GM18867 (cell line): ENCODE measurements at regions not wholly inside any gene's neighbourhood (a gene's known extent, or its start where the extent isn't known, plus 50 kb on each side); places are given as distances from the start of the nearest gene placed in this dataset.

ENCODE experiments used
- ATAC-seq: cut with Tn5 transposase; IDR thresholded peaks from one replicate; pipeline ENCODE4 v1.9.1; 2021; ENCODE audit warnings: mild to moderate bottlenecking, moderate library complexity; ENCODE audit not compliant: unreplicated experiment

DNA sequence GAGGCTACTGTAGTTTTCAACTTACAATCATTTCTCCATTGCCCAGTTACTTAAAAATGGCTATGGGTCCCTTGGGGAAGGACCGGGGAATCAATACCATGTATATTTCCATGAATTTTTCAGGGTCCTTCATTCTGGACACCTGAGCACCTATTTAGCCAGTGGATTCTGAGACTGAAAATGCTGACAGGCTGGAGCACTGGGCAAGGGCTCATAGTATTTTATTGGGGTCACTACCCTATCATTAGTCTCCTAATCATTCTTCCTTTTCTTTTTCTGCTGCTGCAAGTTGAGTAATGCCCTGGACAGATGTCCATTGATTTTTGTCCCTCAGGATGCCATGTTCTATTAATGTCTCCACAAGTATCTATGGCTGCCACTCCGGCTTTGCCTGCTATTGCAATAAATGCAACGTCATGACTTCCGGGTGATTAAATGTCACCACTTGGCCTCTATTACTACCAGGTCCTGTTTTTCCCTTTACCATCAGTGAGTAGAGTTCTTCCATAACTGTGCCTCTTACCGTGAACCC is 279.3 kb upstream of the FBXL7 start:
- no peak for ATAC-seq

DNA sequence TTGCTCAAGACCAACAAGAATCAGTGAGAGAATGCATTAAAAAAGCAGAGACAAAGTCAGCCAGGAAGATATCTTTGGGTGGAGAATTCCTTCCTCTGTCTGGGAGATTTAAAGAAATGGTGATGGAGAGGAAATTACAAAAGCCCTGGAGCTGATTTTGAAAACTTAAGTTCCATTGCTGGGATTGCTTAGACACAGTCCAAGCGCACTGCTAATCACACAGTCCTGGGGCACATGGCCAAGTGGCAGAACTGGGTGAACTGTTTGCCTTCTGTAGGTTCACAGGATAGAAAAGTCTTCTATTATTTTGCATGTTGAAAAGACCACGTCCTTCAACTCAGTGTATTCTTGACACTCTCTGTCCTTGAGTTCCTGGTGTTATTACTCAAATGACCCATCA is 284.9 kb upstream of the FBXL7 start:
- no peak for ATAC-seq

DNA sequence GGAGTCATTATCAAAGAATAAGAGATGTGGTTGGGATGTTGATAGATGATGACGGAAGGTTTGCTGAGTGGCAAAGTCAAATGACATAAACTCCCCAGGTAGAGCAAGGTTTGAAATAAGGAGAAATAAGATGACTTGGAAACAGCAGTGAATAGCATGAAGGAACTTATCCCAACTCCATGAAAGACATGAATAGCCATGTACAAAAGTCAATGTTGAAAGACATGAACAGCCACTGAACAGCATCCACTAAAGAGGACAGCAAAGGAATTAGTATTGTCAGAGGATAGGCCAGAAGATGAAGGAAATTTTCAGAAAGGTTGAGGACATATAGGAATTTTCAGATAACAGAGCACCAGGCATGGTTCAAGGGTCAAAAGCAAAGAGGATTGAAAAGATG is 286.0 kb upstream of the FBXL7 start:
- no peak for ATAC-seq

DNA sequence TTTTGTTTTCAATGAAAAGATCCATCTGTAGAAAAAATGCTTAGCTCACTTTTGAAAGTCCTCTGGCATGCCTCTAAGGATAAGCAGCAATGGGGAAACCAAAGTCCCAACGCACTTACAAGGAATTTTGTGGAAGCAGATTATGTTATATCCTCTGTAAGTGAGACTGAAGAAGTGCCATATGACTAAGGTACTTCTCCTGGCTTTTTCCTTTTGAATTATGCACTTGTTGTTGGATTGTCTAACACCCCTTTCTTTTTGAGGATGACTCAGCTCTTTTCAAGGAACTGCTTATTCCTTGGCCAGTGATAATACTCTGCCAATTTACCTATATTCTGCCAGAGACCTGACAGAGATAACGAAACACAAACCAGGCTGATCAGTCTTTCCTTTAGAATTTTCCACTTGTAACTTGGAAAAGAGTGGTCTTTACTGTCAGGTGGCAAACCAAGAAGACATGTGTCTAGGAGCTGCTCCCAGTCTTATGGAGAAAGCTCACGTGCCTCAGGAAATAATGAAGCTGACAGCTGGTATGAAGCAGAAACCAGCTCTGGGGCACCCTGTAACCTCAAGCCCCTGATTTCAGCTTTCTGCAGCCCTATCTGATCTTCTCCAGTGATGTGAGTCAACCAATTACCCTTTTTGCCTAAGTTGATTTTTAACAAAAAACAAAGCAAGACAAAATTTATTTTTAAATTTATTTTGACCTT is 290.8 kb upstream of the FBXL7 start:
- ATAC-seq, result no peak

DNA sequence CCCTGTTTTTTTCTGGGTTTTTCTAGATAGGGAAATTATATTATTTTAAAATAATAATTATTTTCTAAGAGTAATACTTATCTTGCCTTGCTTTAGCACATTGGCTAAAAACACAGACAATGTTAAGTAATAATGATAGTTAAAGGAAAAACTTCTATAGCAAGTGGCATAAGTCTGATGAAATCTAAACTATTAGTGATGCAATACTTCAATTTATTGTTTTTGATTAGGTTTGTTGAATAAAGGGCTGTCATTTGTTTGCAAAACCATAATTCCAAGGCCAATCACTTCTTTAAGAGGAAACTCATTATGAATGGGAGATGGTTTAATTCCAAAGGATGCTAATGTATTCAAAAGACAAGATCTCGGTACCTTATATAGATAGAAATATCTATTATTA is 293.8 kb upstream of the FBXL7 start:
- no peak for ATAC-seq

DNA sequence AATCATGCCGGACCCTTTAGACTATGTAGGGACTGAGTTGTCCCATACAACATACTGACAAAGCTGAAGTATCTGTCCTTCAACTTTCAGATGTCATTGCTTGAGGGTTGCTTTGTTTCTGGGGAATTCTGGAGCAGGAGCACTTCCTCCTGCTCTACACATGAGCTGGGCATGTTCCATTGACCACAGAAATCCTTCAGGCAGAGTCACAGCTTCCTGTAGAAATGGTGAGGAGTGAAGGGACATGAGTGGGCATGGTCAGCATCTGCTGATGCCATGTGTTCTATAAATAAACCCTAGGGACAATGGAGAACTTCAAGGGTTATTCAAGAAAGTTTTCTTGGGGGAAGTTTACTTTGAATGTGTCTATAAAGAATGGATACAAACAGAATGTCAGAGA is 296.6 kb upstream of the FBXL7 start:
- ATAC-seq, result no peak

DNA sequence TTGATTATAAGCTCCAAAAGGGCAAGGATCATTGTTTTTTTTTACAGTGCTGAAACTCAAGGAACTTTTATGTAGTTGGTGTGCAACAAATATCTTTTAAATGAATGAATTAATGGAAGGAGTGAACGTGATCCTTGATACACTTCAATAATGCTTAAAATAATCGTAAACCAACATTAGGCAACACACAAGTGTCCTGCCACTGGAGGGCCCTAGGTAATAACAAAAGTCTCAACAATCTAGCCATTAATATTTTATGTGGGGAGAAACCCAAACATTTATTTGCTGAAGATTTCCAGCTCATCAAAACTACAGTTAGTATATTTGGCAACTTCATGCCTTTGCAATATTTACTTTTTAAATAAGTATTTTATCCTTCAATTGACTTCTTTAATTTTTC is 309.0 kb upstream of the FBXL7 start:
- no peak for ATAC-seq

DNA sequence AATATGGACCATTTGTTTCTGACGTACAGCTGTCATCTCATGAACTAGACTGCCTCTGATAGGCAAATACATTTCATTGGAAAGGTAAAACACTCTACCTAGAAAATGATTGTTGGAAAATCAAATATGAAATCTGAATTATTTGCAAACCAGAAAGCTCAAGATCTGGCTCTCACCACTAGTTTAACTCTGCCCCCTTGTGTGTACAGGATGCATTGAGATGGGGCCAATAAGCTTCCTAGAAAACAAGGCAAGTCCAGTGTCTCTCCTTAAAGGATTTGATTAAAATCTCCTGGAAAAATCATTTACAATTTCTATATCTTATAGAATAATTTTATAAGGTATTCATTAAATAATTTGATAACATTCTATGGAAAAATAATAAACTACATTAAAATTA is 311.9 kb upstream of the ANKH start:
- no peak for ATAC-seq

DNA sequence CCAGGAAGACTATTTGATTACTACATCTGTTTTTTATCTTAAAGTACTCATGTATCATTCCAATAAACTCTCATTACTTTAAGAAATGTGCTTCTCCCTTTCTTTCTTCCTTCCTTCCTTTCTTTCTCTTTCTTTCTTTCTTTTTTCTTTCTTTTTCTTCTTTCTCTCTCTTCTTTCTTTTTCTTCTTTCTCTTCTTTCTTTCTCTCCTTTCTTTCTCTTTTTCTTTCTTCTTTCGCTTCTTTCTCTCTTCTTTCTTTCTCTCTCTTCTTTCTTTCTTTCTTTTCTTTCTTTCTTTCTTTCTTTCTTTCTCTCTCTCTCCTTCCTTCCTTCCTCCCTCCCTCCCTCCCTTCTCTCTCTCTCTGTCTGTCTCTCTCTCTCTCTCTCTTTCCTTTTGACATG is 298.6 kb upstream of the ANKH start:
- no peak for ATAC-seq

DNA sequence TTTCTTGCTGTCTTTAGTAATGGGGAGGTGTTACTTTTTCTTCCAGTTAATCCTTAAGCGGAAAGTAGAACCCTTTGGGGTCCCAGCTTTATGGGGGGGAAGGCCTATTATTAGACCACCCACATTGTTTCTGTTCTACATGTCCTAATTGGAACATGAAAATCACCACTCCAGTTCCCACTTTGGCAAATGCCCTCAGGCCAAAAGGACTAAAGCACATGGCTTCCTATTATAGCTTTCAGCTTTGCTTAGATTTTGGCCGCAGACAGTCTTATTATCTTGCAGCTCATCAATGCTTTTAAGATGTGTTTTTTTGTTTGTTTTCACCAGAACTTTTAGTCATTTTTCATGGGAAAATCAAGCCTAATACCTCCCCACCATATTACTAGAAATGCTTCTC is 296.8 kb upstream of the ANKH start:
- no peak for ATAC-seq

DNA sequence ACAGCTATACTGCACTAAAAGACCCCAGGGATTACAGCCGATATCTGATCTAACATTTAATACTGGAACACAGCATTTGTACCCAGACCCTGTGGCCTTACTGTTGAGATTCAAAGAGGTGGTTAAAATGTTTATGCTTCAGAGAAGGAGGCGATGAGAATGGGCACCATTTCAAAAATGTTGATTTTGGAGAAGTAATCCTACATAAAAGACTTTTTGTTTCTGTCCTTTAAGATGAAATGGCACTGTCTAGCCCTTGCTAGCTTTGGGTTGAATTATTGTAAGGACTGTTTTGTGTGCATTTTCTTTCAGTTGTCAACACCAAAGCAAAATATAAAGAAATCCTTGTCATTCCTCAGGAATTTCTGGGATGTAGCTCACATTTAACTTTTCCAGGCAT is 288.5 kb upstream of the ANKH start:
- ATAC-seq, result no peak

DNA sequence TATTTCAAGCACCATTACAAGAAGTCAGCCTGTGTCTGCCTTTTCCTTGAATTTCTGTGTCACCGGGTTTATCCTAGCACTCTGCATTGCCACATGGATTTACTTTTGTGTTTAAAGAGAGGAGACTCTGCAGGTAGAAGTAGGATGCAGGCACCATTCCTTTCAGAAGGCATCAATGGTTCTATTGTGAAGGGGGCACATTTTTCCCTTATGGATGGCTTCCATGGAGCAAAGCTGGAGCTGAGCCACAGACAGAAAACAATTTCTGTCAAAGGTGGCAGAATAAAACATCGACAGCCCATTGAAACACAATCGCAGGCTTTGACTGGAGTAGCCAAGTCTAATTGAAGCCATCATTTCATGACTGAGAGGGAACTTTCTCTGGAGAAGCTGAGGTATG is 288.0 kb upstream of the ANKH start:
- no peak for ATAC-seq

DNA sequence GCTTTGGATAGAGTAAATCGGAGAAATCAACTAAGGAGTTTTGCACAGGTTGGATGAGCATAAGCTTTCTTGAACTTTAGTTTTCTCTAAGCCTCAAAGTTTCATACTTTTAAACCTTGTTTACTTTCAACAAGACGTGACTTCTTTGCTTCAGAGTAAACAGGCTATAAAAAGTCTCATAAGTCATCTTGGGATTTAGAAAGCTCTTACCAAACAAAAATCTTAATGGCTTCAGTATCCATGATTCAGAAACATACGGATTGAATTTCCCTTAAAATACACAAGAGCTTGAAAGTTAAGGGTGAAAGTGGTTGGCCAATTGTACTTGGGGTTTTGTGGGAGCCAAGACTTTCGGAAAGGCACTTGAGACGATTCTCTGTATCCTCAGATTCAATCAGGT is 270.9 kb upstream of the ANKH start:
- no peak for ATAC-seq

DNA sequence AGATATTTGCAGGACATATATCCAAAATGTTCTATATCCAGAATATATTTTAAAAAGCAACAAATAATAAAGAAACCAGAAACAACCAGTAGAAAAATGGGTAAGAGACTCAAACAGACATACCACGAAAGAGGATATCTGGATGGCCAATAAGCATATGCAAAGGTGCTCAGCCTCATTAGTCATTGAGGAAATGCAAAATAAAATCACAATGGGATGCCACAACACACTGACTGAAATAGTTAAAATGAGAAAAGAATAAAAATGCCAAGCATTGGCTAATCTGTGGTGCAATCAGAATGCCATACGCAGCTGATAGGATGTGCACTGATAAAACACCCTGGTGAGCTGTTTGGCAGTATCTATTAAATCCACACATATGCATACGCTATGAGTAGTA is 265.8 kb upstream of the ANKH start:
- ATAC-seq, result no peak

DNA sequence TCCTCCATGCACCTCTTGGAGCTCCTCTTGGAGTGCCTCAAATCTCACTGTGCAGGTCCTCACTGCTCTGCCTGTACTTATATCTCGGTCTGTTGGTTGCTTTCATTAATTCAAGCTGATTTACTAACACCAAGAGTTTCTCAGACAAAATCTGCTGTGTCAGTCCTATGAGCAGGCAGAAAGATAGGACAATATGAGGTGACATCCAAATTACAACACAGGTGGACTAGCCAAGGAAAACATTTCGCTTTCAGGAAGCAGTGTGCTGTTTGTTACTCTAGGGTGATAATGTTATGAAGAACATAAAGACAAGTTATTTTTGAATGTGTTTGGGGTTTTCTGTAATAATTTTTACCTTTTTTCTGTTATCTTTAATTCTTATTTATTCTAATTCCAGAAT is 264.1 kb upstream of the ANKH start:
- no peak for ATAC-seq

DNA sequence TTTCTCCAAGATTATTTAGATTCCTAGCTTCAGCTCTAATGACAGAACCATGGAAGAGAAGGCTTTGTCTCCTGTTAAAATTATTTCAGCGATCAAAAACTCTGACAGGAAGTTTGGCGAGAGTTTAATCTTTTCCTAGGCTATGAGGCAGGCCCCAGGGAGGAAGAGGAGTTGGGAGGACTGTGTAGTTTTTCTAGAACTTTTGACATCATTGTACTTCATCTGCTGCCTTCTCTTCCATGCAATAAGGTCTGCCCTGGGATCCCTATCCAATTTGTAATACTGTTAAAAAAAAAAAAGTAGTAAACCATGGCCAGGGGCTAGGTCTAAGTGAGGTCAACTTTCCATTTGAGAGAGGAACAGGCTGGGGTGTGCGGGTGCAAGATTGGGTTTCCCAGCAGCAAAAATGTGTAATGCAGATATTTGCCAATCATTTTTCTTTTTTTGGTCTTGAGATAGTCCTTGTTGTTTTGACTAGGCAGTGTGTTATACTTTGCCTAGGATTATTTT is 261.9 kb upstream of the ANKH start:
- ATAC-seq, result no peak

DNA sequence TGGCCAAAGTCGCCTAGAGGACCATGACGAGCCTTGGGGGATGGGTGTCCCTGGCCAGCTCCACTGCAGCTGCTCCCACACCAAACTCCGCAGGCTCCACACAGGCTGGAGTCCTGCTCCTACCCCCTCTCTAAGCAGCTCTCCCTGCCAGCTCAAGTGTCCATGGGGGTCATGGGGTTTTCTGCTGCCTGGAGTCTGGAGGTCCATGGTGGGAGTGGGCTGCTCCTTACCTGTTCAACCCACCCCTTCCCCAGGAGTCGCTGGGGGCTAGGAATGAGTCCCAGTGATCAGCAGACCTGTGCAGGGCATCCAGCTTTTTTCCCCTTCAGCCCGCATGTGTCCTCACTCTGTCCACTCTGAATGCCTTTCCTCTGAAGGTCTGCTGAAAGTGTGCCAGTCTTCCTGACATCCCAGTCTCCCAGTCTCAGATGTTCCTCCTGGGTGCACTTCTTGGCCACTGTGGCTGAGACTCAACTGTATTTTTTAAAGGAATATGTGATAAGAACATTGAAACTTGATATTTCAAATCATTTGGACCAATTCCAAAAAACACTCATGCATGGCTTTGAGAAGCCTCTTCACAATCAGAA is 261.3 kb upstream of the ANKH start:
- ATAC-seq, result no peak

DNA sequence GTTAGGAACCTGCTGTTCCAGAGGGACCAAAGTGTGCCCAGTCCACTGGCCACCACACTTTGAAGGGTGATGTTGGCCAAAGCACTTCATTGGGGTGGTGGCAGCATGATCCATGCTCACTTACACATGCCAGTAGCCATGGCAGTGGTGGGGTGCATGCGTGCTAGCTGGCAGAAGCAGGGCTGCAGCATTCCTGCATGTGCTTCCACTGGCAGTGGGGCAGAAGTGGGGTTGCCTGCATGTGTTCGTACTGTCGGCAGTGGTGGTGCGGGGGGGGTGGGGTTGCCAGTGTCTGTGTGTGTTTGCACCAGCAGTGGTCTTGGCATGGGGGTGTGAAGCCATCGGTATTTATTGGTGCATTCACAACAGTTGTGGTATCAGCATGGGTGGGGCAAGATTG is 260.3 kb upstream of the ANKH start:
- no peak for ATAC-seq

DNA sequence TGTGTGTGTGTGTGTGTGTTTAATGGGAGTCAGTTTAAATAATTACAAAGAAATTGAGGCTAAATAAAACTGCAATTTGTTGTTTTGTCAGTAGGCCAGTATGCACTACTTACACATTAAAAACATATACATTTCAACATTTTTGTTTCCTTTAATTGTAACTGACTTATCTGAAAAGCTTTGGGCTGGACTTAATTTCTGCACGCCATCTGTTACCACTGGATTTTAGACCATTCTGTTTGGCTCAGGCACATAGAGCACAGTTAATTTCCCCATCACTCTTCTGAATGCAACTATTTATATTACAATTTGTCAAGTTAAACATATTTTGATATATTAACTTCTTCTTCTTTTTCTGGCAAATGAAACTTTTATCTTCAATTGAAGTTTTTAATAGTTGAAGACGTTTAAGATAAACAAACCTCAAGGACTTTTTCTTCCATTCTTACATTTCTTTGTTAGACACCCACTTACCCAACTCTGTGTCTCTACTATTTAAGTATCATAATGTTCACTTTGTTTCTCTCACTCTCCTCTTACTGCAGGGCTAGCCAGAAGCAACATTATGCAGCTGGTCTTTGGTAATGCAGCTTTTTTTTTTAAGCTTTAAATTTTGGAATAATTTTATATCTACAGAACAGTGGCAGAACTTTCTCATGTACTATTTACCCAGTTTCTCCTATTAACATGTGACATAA is 253.4 kb upstream of the ANKH start:
- no peak for ATAC-seq

DNA sequence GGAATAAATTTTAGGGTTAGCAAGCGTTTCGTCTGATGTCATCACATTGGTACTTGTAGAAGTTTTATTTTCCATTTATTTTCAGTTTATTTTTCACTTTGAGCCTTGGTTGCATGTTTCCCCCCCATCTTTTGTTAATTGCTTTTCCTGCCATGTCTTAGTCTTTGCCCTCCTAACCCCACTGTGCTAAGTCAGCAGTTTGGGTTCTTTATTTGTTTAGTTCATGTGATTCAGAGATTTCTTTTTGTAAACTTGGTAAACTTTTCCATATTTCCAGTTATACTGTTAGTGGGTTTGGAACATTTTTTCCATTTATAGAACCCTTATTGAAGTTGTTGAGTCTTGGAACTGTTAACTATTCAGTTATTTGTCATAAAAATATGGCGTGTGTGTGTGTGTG is 252.9 kb upstream of the ANKH start:
- ATAC-seq, result no peak

DNA sequence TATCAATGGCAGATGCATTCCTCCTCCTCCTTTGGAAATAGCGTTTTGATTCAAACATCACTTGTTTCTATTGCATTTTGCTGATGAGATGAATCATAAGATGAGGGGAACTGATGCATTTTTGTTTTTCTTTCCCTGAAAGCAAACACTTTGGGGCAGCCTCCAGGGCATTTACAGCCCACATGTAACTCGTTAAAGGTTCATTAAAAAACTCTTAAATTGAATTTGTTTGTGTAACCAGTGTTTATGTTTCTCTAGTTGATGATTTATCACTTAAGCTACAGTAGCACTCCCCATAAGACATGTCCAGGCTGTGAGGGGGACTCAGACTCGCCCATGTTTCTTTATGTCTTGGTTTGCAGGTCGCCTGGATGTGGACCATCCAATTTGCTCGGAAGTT is 246.1 kb upstream of the ANKH start:
- ATAC-seq, result no peak

DNA sequence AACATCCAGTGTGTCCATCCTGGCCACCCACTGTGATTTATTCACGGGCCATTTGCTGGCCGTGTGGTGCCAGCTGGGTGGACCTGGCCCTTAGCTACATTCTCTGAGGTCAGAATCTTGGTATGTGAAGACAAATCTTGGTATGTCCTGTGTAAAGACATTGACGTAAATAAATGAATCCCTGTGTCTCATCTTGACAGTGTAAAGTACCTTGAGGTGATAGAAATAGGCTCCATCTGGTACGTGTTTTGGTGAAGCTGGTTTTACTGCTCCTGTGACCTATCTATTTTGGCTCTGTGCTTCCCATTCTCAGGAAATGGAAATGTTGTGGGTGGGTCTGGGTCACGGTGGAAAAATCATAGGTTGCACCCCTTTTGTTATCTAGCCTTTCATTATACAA is 245.4 kb upstream of the ANKH start:
- no peak for ATAC-seq
